ENCODE measurements at regions not wholly inside any gene's neighbourhood (a gene's known extent, or its start where the extent isn't known, plus 50 kb on each side); places are given as distances from the start of the nearest gene placed in this dataset.

GRCh38 chr11:100528872-100529416 is 158.1 kb upstream of the ARHGAP42 start:
- H3K36me3 ChIP-seq (ENCODE audit: control insufficient read depth in 2 of 4, insufficient read depth in 4 of 4, low read length in 3 of 4) = no peaks in the 10 kb centered on the region
- H2AFZ ChIP-seq (ENCODE audit: low read length) = no peak overlapping the region
- no peak overlapping the region for H2BK5ac ChIP-seq (ENCODE audit: low read depth, low read length)
- no peaks in the 10 kb centered on the region for H4K20me1 ChIP-seq (replicated peaks in 1 of 2; ENCODE audit: control insufficient read depth in 1 of 2, insufficient read depth in 2 of 2, low read length in 2 of 2)
- no peaks in the 10 kb centered on the region for H3K79me1 ChIP-seq (ENCODE audit: low read depth, low read length)
- TF ChIP-seq PHF8 (conservative IDR thresholded peaks at IDR 0.05; ENCODE audit: low read depth, low read length) (no peak), SP4 (IDR thresholded peaks at IDR 0.05; ENCODE audit: low read length) (no peak), GABPA (IDR thresholded peaks at IDR 0.05; ENCODE audit: borderline replicate concordance, insufficient read depth, low read length) (no peak), RBBP5 (IDR thresholded peaks at IDR 0.05; ENCODE audit: borderline replicate concordance, low read depth, low read length) (no peak), CBX5 (IDR thresholded peaks at IDR 0.05; ENCODE audit: low read depth, low read length) (no peak), TBP (IDR thresholded peaks at IDR 0.05; ENCODE audit: low read depth, low read length) (no peak)
- no peak for DNase-seq (ENCODE audit: low read depth in 1 of 2, low spot score in 2 of 2)
- H3K4ac ChIP-seq (replicated peaks; ENCODE audit: insufficient read length, low read depth, low read length) = no peak overlapping the region
- H3K23me2 ChIP-seq (ENCODE audit: low read depth, low read length) = 0 out of 2 replicates have a peak, but pooled peaks cover 2% of the 10 kb centered on the region
- H4K91ac ChIP-seq (replicated peaks; ENCODE audit: insufficient read length, low read length) = no peak overlapping the region
- H3K9ac ChIP-seq (replicated peaks in 1 of 4; ENCODE audit: extremely low read depth in 1 of 4, low read depth in 3 of 4, low read length in 3 of 4) = no peak overlapping the region
- no peak overlapping the region for H3K56ac ChIP-seq (replicated peaks; ENCODE audit: insufficient read length, low read depth, low read length)
- H3K27me3 ChIP-seq (replicated peaks in 1 of 4; ENCODE audit: control insufficient read depth in 3 of 4, extremely low read depth in 1 of 4, insufficient read depth in 3 of 4, low read length in 3 of 4) = no peaks in the 10 kb centered on the region
- 85% methylated on average over 5 of the region's 5 CpGs; no CpG with 5 or more reads in 1 of the 2 experiments for WGBS, 2 experiments (ENCODE audit: extremely low coverage in 1 of 2, insufficient coverage in 1 of 2, insufficient read length in 1 of 2, insufficient replicate concordance in 2 of 2, low coverage in 1 of 2, low lambda C conversion rate in 2 of 2, missing lambda C conversion rate in 1 of 2)
- H2BK12ac ChIP-seq (ENCODE audit: low read depth, low read length) = no peak overlapping the region
- FAIRE-seq = no peak
- no peak overlapping the region for H4K8ac ChIP-seq (ENCODE audit: extremely low read depth, insufficient read depth, low read length)
- no peak overlapping the region for H3K23ac ChIP-seq (ENCODE audit: insufficient read length)
- H2AK5ac ChIP-seq (ENCODE audit: low read depth, low read length) = no peak overlapping the region
- no peak overlapping the region for H3K4me3 ChIP-seq (ENCODE audit: extremely low read depth in 1 of 4, insufficient read depth in 2 of 4, low read depth in 3 of 4, low read length in 4 of 4)
- no peak overlapping the region for H4K5ac ChIP-seq (ENCODE audit: insufficient read length, low read depth, low read length)
- POLR2A ChIA-PET (ENCODE audit: partially characterized antibody) = no interaction called here
- H2BK15ac ChIP-seq (ENCODE audit: low read length) = no peak overlapping the region
- peaks cover 0 to 2% of the 10 kb centered on the region in 2 experiments; a peak in 1 of 4 replicates for H3K9me3 ChIP-seq (ENCODE audit: insufficient read depth in 2 of 2, low read depth in 1 of 2, low read length in 1 of 2)
- H2BK120ac ChIP-seq (replicated peaks; ENCODE audit: low read depth, low read length) = no peak overlapping the region
- H3K18ac ChIP-seq (ENCODE audit: extremely low read depth, low read length) = no peak overlapping the region
- H3K14ac ChIP-seq (ENCODE audit: insufficient read length) = no peak overlapping the region
- 0 out of 7 replicates have a peak, but pooled peaks cover 0 to 2% (median 0%) of the 10 kb centered on the region in 4 experiments for H3K4me1 ChIP-seq (replicated peaks in 1 of 4; ENCODE audit: control insufficient read depth in 3 of 4, insufficient read depth in 4 of 4, low read length in 3 of 4)
- CTCF ChIA-PET (ENCODE audit: partially characterized antibody) = interaction anchor here (0.7 to 3.0 kb wide), 7 partner anchors 15 to 332 kb away, joined by 3 to 11 read pairs (median 3); no protein-coding TSS in a partner anchor
- no peak overlapping the region for H2BK20ac ChIP-seq (ENCODE audit: low read length)
- H3K27ac ChIP-seq (ENCODE audit: low read depth, low read length) = no peak overlapping the region
- no peaks in the 10 kb centered on the region for H3K79me2 ChIP-seq (ENCODE audit: control insufficient read depth in 1 of 2, insufficient read depth in 2 of 2, low read length in 2 of 2)
- H3K4me2 ChIP-seq (ENCODE audit: insufficient read depth in 1 of 2, low read depth in 2 of 2, low read length in 2 of 2) = no peak overlapping the region
